Hepatocyte (in vitro differentiated cells): ENCODE measurements at regions not wholly inside any gene's neighbourhood (a gene's known extent, or its start where the extent isn't known, plus 50 kb on each side); places are given as distances from the start of the nearest gene placed in this dataset.

Source experiments
- EZH2 ChIP-seq: fragments of 200-600 bp; sonication (generic); IDR thresholded peaks from 2 replicates; pipeline ENCODE4 v1.6.1; 2016; ENCODE audit warnings: antibody characterized with exemption, mild to moderate bottlenecking, borderline replicate concordance
- TF ChIP-seq, protein P1 (sequence below): fragments of 200-600 bp; sonication (generic); IDR thresholded peaks from 2 replicates; pipeline ENCODE4 v1.5.1; 2016; ENCODE audit warnings: antibody characterized with exemption, mild to moderate bottlenecking; ENCODE audit not compliant: poor library complexity

DNA sequence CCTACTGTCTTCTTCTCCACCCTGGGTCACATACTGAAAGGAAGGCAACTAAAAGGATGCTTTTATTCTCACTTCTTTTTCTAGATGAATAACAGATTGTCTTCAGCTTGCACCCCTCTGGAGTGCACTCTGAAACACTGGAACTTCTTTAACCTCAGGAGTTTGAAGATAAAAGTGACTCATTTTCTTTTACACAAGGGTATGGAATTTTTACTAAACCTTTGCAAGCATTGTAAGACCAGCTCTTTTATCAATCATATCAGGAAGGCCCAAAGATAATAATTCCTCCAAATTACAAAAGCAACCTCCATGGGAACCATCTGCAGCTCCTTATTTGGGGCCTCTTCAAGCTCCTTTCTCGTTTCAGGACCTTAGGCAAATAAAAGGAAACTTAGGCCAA is 193.5 kb upstream of the KIF2B start:
- TF ChIP-seq EZH2 = no peak
- TF ChIP-seq, protein P1, sequence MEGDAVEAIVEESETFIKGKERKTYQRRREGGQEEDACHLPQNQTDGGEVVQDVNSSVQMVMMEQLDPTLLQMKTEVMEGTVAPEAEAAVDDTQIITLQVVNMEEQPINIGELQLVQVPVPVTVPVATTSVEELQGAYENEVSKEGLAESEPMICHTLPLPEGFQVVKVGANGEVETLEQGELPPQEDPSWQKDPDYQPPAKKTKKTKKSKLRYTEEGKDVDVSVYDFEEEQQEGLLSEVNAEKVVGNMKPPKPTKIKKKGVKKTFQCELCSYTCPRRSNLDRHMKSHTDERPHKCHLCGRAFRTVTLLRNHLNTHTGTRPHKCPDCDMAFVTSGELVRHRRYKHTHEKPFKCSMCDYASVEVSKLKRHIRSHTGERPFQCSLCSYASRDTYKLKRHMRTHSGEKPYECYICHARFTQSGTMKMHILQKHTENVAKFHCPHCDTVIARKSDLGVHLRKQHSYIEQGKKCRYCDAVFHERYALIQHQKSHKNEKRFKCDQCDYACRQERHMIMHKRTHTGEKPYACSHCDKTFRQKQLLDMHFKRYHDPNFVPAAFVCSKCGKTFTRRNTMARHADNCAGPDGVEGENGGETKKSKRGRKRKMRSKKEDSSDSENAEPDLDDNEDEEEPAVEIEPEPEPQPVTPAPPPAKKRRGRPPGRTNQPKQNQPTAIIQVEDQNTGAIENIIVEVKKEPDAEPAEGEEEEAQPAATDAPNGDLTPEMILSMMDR = no peak
